Left renal cortex interstitium (tissue), 4 donors: ENCODE measurements at regions not wholly inside any gene's neighbourhood (a gene's known extent, or its start where the extent isn't known, plus 50 kb on each side); places are given as distances from the start of the nearest gene placed in this dataset.
"Not testable (repeated sequence)": the region's sequence is repeated elsewhere in the genome, so short reads cannot be mapped to it uniquely, and the experiment has no call there.

Experiments used
- DNase-seq, 4 donors: peaks; one replicate each; pipeline ENCODE4 v3.0.0-alpha.2; 2013; ENCODE audit warnings: low read depth in 4 of 4, low spot score in 2 of 4, missing footprints in 1 of 4

DNA sequence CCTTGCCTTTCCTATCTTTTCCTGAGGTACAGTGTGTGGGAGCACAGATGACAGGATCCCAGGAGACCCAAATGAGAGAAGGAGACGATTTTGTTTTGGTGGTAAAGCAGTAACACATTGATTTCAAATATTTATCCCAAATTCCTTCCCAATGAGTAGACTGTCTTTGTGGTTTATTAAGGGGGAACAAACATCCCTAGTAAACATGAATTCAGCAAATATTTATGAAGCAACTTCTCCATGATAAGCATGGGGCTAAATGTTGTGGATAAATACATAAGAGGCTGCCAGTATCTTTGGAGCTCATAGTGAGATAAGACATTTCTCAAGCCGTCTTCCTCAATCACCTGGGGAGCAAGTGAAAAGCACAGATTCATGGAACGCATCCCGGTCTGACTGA is 460.8 kb upstream of the CFAP20DC start:
- DNase-seq = no peak

DNA sequence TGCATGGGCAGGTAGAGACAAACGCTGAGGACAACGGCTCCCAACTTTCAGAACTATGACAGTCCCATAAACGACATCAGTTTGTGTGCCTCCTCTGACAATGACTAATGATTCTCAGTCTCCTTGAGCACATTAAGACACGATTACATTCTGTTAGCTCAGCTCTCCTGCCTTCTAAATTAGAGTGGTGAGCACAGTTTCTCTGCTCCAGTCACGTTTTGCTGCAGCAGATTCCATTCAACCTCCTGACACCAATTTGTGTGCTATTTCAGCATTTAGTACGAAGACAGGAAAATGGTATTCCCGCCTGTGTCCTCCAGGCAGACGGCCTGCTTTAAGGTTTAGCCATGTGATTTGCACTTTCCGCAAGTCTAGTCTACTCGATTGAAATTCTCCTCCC is 458.4 kb upstream of the CFAP20DC start:
- DNase-seq = no peak

DNA sequence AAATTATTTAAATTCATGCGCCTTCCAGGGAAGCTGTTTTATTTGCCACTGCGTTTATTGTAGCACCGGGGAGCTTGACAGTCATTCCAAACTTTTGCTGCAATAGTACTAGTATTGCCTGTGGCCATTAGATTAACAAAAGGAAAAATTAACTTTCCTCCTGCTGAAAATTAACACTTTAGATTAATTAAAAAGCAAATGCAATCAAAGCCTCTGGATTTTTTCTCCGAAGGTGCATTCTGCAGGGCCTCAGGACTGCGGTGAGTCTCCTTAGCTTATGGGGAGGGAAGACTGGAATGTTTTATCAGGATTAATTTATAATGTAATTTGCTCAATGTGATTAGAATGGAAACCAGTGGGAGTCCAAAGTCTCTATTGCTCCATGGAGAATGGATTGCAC is 456.4 kb upstream of the CFAP20DC start:
- no peak for DNase-seq

DNA sequence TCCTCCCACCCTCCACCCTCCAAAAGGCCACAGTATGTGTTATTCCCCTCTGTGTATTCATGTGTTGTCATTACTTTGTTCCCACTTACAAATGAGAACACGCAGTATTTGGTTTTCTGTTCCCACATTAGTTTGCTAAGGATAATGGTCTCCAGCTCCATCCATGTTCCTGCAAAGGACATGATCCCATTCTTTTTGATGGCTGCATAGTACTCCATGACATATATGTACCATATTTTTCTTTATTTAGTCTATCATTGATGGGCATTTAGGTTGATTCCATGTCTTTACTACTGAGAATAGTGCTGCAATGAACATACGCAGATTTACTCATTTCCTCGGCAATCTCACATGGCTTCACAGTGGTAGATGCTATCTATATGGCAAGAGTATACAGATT is 453.6 kb upstream of the CFAP20DC start:
- no peak for DNase-seq

DNA sequence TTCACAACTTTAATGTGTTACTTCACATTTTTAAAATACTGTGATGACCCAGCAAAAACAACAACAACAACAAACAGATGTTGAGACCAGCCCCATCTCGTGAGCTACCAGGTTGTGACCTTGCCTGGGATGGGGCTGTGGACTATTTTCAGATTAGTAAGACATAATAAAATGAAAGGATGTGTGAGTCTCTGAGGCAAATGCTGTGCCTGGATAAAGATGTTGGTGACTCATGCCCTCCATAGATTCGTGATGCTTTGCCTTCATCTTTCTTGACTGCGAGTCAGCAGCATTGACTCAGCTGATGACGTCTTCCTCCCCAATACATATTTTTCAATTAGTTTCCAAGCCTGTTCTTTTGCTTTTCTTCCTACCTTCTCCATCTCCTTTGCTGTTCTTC is 453.0 kb upstream of the CFAP20DC start:
- DNase-seq = no peak

DNA sequence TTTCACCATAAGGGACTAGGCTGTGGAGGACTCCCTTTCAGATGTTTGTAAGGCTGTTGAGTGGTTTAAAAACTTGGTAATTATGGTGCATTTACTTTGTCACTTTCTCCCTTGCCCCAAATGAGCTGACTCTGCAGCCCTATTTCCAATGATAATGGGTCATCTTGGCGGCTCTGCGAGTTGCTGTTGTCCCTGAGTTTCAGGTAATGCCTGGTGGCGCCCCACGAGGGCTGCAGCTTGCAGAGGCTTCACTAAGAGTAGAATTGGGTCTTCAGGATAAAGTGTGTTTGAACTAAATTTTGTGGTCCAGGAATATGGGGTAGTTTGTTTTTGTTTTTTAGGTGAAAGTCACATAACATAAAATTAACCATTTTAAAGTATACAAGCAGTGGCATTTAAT is 450.1 kb upstream of the CFAP20DC start:
- DNase-seq = no peak

DNA sequence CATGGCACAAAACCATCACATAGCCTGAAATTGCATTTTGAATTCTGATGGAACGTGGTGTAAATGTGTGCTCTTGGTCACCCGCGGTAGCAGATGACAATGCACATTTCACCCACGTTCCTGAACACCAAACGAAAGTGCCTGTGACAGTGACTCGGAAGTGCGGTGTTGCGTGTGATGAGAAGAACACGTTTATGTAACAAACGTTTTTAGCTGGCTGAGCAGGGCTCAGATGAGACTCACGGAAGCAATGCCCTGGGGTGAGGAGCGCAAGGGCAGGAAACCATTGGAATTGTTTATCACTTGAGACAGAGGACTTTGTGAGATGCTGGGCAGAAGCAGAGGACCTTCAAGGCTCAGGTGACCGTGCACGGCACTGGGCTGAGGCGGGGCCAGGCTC is 449.2 kb upstream of the CFAP20DC start:
- no peak for DNase-seq

DNA sequence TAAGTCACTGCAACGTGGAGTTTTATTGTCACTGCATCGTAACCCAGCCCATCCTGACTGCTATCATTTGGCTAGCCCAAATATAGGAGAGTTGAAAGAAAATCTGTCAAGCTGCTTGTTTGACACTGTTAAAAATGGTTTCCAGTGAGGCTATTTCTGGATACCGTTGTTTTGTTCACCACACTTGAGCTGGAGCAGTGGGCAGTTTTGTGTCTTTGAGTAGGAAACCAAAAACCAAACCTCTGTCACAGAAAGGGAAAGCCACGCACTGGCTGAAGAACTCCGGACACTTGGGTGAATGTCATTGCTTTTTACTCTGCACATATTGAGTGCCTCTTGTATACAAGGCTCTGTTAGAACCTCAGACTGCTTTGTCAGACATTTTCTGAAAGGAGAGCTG is 446.4 kb upstream of the CFAP20DC start:
- no peak for DNase-seq

DNA sequence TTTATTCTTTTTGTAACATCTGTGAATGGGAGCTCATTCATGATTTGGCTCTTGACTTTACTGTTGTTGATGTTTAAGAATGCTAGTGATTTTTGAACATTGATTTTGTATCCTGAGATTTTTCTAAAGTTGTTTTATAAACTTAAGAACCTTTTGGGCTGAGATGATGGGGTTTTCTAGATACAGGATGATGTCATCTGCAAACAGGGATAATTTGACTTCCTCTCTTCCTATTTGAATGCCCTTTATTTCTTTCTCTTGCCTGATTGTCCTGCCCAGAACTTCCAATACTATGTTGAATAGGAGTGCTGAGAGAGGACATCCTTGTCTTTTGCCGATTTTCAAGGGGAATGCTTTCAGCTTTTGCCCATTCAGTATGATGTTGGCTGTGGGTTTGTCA is 445.1 kb upstream of the CFAP20DC start:
- not testable (repeated sequence) for DNase-seq

DNA sequence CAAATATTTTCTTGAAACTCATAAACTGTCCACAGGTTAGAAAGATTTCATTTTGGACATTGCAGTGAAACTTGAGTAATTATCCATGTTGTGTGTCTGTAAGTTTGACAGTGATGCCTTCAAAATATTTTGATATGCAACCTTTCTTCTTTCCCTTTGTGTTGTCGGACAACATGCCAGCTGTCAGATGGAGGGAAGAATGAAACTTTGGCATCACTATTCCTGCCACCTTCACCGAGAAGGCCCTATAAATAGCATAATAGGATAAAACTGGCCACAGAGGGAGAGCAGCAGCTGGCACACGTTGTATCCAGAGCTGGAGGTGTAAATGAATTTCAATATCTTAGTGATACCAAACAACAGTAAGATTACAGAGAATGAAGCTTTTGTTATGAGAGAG is 436.7 kb upstream of the CFAP20DC start:
- no peak for DNase-seq

DNA sequence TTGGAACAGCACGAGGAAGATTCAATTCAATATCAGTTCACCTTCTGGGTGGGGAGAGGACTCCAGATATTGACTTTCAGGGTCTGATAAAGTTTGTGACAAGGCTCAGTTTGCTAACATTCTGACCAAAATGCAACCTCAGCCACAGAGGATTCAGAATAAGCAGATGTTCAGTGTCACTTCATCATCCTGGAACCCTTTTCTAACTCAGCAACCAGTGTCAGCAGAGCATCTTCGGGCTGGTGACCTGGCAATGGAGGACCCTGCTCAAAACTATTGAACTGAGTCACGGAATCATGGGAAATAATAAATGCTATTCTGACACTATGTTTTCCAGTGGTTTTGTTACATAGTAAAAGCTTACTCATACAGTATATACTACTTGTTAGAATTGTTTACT is 433.4 kb upstream of the CFAP20DC start:
- no peak for DNase-seq

DNA sequence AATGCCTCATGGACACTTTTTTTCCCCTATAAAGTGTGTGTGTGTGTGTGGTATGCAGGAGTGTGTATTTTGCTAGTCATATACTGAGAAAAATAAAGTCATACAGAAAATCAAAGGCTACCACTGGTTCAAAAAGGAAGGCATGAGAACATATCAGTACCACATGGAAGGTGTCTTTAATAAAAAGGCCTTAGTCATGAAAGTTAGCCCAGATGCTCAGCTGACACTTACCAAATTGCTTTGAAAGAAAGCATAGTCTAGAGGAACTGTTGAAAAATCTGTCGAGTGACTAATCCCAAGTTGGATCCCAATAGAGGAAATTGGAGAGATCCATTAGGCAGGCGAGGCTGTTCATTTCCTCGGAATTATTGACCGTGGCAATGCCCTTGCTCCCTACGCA is 432.9 kb upstream of the CFAP20DC start:
- no peak for DNase-seq

DNA sequence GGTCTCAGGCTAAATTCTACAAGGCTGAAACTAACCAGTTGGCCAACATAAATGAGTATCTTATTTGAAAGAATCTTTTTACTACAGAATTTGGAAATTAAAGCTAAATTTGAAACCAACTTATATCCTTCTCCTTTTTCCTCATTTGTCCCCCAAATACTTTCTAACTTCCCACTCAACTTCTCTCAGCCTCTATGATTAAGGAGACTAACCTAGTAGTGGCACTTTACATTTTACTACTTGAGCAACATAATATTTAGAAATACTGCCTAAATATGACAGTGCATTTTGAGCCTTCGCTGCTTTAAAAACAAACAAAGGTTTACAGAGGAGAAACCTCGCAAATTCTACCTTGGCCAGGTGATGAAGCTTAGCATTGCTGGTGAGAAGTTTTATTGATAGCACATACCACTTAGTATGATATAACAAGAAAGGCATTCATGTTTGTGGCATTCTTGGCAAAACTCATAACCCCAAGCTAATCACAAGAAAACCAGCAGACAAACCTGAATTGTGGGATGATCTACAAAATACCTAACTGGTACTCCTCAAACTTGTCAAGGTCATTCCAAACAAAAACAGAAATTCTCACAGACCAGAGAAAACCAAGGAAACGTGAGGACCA is 432.1 kb upstream of the CFAP20DC start:
- DNase-seq = no peak

DNA sequence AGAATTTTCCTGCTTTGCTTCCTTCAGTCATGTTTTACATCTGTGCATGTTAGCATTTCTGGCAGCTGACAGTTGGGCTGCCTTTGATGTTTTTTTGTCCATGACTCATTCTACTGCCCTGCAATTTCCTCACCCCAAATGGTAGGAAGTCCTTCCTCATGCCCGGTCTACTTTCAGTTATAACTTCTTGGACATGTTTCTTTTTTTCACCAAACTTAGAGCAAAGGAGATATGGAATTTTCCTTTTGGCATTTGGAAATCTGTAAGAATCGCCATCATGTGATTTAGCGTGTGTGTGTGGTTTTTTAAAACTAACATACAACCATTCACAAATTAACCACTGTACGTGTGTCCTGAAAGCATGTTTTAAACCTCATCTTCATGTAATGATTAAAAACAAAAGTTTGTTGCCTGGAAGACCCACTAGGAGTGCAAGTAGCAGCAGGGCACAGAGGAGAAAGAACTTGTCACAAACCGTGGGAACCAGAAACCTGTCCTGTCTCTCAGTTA is 430.7 kb upstream of the CFAP20DC start:
- DNase-seq = no peak

DNA sequence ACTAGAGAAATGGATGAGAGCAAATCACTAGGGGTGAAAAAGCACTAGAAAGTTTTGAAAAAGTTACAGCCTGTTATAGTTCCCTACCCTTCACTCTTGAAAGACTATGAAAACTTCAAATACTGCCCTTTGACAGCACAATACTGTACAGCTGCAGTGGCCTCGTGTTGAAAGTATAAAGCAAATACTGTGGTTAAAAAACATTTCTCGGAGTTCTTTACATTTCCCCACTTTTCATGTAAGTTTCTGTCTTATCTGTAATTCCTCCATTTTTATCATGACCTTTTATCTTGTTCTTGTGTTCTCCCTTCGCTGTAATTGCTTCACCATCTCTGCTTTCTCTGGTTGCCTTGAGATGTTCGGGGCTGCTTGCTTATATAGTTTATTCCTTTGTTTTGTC is 423.8 kb upstream of the CFAP20DC start:
- no peak for DNase-seq

DNA sequence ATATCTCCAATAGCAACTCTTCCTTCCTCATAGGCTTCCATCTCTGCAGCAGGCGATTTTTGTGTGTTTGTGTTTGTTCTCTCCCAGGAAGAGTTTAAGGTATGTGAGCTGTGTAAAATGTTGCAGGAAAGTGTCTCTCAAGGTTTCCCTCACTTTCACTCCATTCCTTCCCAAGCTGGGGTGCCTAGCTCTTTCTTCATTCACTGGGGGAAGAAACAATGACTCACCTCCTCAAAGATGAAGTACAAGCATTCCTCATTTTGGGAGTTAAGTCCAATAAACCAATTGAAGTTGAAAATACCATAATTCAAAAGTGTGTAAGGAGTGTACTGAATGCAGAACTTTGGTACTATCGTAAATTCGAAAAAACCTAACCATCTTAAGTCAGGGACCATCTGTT is 422.7 kb upstream of the CFAP20DC start:
- DNase-seq = no peak

DNA sequence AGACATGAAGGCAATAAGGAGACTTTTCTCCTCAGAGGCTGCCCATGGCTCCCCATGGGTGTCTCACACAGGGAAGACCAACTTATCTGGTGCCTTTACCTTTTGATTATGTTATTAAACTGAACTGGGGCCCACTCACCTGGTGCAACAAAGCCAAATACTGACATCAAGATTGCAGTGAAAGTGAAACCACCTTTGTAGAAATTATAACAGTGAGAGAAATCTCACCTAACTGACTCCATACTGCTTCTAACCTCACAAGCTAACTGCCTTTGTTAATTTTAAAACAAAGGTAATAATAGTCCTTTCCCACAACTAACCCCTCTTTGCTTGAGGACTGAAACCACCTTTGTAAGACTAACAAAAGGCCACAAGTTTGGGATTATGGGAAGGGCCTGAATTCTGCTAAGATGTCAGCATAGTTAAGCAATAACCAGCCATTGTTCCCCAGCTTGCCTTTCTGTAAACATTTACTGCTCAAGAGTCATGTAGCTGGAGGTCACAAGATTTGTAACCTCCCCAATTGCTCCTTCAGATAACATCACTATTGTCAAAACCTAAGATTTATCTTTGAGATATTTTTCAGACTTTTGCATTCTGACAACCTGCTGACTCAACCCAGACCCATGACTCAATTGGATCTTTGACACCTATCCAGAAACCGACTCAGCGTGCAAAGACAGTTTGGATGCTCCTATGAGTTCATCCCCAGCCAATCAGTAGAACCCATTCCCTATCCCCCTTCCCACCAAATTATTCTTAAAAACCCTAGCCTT is 420.3 kb upstream of the CFAP20DC start:
- DNase-seq = no peak

DNA sequence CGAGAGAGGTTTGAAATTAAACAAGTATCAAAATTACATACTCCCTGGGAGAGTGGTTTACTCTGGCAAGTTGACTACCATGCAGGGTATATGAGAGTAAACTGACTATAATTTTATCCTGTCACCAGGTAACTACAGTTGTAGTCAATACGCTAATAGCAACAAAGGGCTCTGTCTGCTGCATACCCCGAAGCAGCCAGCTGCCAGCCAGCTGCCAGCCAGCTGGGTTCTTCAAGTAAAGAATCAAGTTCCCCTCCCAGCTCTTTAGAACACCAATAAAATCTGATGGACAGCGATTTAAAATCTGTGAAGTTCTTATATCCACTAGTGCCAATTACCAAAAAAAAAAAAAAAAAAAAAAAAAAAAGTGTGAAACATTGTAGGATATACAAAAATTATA is 417.7 kb upstream of the CFAP20DC start:
- no peak for DNase-seq

DNA sequence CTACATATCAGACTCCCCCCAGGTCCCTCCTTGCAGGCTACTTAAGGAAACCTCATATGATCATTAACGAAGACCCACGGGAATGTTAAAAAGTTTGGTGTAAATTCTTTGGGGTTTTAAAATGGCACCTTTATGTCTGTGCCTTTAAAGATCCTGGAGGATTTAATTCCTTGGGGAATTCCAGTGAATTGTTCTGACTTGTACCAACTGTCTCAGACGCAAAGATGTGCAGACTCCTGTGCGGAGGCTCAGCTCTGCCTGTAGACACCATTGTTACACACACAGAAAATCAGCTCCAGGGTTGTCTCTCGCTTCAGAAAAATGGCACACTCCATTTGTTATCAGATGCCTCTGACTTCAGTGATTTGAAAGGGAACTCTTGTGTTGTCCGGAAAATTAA is 414.4 kb upstream of the CFAP20DC start:
- no peak for DNase-seq

DNA sequence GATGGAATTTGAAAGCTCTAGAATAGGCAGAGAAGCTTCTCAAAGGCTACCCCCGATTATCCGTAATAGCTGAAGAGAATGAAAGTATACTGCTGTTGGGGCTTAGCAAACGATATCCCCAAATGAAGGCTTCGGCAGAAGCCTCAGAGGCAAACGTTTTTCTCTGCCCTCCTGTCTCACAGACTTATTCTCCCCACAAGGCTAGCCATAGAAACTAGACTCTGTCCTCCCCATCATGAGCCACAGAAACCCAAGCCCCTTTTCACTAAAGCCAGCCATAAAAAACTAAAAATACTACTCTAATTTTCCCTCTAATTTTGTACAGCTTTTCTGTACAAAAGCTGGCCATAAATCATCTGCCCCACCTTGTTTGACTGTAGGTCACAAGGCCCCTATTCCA is 413.4 kb upstream of the CFAP20DC start:
- DNase-seq = no peak

DNA sequence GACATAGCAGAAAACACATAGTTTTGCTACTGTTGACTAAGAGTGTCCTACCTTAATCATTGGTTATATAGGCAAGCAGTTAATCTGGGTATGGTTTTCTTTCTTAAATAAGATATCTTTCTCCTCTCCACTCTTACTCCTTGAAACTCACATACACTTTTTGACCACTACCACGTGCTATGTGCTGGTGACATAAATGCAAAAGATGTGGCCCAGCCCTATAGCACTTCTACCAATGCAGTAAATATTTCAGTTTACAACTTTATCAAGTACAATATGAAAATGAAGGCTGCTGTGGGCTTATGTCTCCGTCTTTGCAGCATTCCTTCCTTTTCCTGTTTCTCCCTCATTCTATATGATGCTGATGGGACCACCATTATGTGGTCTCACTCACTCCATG is 410.2 kb upstream of the CFAP20DC start:
- DNase-seq = no peak

DNA sequence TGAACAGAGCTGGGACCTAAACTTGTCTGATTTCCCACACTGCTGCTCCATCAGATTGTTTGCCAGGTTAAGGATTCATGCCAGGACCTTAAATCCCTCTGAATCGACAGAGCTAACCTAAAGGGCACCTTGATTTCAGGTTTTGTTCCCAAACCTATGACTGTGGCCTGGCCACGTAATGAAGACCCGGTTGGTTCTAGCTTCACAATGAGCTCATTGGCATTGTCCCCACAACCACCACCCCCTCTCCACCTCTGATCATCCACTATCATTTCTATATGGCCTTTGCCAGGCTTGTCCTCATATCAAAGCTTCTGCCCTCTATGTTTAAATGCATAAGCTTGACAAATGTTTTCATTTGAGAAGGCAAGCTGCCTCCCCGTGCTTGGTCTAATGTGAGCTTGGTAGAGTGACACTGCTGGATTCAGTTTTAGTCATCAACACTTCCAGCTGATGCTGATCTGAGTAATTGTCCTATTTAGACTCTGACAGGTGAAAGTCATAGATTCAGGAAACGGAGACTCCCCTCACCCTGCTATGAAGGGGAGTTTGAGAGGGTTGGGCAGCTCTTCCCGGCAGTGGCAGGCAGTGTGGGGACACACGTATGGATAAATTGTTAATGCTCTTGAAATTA is 407.1 kb upstream of the CFAP20DC start:
- DNase-seq = no peak
